ENCODE measurements at regions not wholly inside any gene's neighbourhood (a gene's known extent, or its start where the extent isn't known, plus 50 kb on each side); places are given as distances from the start of the nearest gene placed in this dataset.
"Not testable (repeated sequence)": the region's sequence is repeated elsewhere in the genome, so short reads cannot be mapped to it uniquely, and the experiment has no call there.

DNA sequence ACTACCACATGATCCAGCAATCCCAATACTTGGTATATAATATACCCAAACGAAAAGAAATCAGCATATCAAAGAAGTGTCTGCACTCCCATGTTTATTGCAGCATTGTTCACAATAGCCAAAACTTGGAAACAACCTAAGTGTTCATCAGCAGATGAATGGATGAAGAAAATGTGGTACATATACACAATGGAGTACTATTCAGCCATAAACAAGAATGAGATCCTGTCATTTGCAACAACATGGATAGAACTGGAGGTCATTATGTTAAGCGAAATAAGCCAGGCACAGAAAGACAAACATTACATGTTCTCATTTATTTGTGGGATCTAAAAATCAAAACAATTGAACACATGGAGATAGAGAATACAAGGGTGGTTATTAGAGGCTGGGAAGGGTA is 176.2 kb upstream of the CAND1 start:
- TF ChIP-seq, protein P1, sequence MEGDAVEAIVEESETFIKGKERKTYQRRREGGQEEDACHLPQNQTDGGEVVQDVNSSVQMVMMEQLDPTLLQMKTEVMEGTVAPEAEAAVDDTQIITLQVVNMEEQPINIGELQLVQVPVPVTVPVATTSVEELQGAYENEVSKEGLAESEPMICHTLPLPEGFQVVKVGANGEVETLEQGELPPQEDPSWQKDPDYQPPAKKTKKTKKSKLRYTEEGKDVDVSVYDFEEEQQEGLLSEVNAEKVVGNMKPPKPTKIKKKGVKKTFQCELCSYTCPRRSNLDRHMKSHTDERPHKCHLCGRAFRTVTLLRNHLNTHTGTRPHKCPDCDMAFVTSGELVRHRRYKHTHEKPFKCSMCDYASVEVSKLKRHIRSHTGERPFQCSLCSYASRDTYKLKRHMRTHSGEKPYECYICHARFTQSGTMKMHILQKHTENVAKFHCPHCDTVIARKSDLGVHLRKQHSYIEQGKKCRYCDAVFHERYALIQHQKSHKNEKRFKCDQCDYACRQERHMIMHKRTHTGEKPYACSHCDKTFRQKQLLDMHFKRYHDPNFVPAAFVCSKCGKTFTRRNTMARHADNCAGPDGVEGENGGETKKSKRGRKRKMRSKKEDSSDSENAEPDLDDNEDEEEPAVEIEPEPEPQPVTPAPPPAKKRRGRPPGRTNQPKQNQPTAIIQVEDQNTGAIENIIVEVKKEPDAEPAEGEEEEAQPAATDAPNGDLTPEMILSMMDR (IDR thresholded peaks at IDR 0.05): not testable (repeated sequence)
- TF ChIP-seq POLR2A (IDR thresholded peaks at IDR 0.05): not testable (repeated sequence)
